H9 (cell line): ENCODE measurements at regions not wholly inside any gene's neighbourhood (a gene's known extent, or its start where the extent isn't known, plus 50 kb on each side); places are given as distances from the start of the nearest gene placed in this dataset.

Experiments
- DNase-seq: peaks from one replicate; pipeline ENCODE4 v3.0.0-alpha.2; 2017
- H2AFZ ChIP-seq: one replicate; pipeline ENCODE4 v1.6.1; 2013; ENCODE audit warnings: mild to moderate bottlenecking, low read length, control low read depth, moderate library complexity
- H2AK5ac ChIP-seq: 2 replicates; pipeline ENCODE4 v1.6.1; 2013; ENCODE audit warnings: low read length, control low read depth, mixed read lengths; ENCODE audit not compliant: insufficient read length
- H2BK120ac ChIP-seq: one replicate; pipeline ENCODE4 v1.6.1; 2013; ENCODE audit warnings: low read depth, mild to moderate bottlenecking, low read length, control low read depth, inconsistent platforms; ENCODE audit not compliant: poor library complexity, severe bottlenecking
- H2BK12ac ChIP-seq: 2 replicates; pipeline ENCODE4 v1.6.1; 2013; ENCODE audit warnings: low read length, control low read depth, mixed read lengths, low read depth; ENCODE audit not compliant: insufficient read length
- H2BK15ac ChIP-seq: 2 replicates; pipeline ENCODE4 v1.6.1; 2013; ENCODE audit warnings: low read depth, low read length, control low read depth
- H2BK20ac ChIP-seq: one replicate; pipeline ENCODE4 v1.6.1; 2013; ENCODE audit warnings: low read depth, mild to moderate bottlenecking, low read length, control low read depth, inconsistent platforms; ENCODE audit not compliant: poor library complexity, severe bottlenecking
- H2BK5ac ChIP-seq: 2 replicates; pipeline ENCODE4 v1.6.1; 2013; ENCODE audit warnings: low read length, control low read depth, mixed read lengths; ENCODE audit not compliant: insufficient read length
- H3K14ac ChIP-seq: 2 replicates; pipeline ENCODE4 v1.6.1; 2013; ENCODE audit warnings: low read length, control low read depth; ENCODE audit not compliant: insufficient read depth
- H3K18ac ChIP-seq: 2 replicates; pipeline ENCODE4 v1.6.1; 2013; ENCODE audit warnings: low read depth, mild to moderate bottlenecking, mixed read lengths, low read length, control low read depth; ENCODE audit not compliant: insufficient read length
- H3K23ac ChIP-seq: 2 replicates; pipeline ENCODE4 v1.6.1; 2013; ENCODE audit warnings: low read length, control low read depth, mixed read lengths, low read depth; ENCODE audit not compliant: insufficient read length
- H3K23me2 ChIP-seq: 2 replicates; pipeline ENCODE4 v1.6.1; 2013; ENCODE audit warnings: low read depth, mild to moderate bottlenecking, mixed read lengths, low read length, control low read depth; ENCODE audit not compliant: insufficient read length, poor library complexity, severe bottlenecking
- H3K27ac ChIP-seq: 2 replicates; pipeline ENCODE4 v1.5.1; 2013; ENCODE audit warnings: low read length, control low read depth, mixed read lengths, low read depth; ENCODE audit not compliant: insufficient read length
- H3K27me3 ChIP-seq: 2 replicates; pipeline ENCODE4 v1.6.1; 2013; ENCODE audit warnings: low read length, control low read depth, inconsistent platforms; ENCODE audit not compliant: insufficient read depth
- H3K4ac ChIP-seq: 2 replicates; pipeline ENCODE4 v1.6.1; 2013; ENCODE audit warnings: low read depth, mild to moderate bottlenecking, control low read depth, inconsistent platforms, low read length, moderate library complexity
- H3K4me1 ChIP-seq: 2 replicates; pipeline ENCODE4 v1.6.1; 2013; ENCODE audit warnings: low read length, control low read depth, inconsistent platforms; ENCODE audit not compliant: insufficient read depth
- H3K4me2 ChIP-seq: 2 replicates; pipeline ENCODE4 v1.6.1; 2013; ENCODE audit warnings: low read length, control low read depth, mixed read lengths; ENCODE audit not compliant: insufficient read length, insufficient read depth
- H3K56ac ChIP-seq: 2 replicates; pipeline ENCODE4 v1.6.1; 2013; ENCODE audit warnings: low read depth, mild to moderate bottlenecking, mixed read lengths, low read length, control low read depth; ENCODE audit not compliant: insufficient read length
- H3K79me1 ChIP-seq: 2 replicates; pipeline ENCODE4 v1.6.1; 2013; ENCODE audit warnings: low read depth, mild to moderate bottlenecking, moderate library complexity, low read length, control low read depth, inconsistent platforms; ENCODE audit not compliant: insufficient read depth, poor library complexity, severe bottlenecking
- H3K79me2 ChIP-seq: 2 replicates; pipeline ENCODE4 v1.6.1; 2013; ENCODE audit warnings: low read length, control low read depth, inconsistent platforms; ENCODE audit not compliant: insufficient read depth
- H3K9ac ChIP-seq: 2 replicates; pipeline ENCODE4 v1.6.1; 2013; ENCODE audit warnings: low read length, control low read depth, mixed read lengths; ENCODE audit not compliant: insufficient read length; ENCODE audit errors: extremely low read depth
- H3K9me3 ChIP-seq: one replicate; pipeline ENCODE4 v1.6.1; 2013; ENCODE audit warnings: low read depth, low read length, inconsistent platforms; ENCODE audit not compliant: control insufficient read depth
- H3T11ph ChIP-seq: one replicate; pipeline ENCODE4 v1.6.1; 2013; ENCODE audit warnings: mild to moderate bottlenecking, low read length, control low read depth, inconsistent platforms
- H4K20me1 ChIP-seq: one replicate; pipeline ENCODE4 v1.6.1; 2013; ENCODE audit not compliant: control insufficient read depth, insufficient read length, insufficient read depth
- H4K5ac ChIP-seq: 2 replicates; pipeline ENCODE4 v1.6.1; 2013; ENCODE audit warnings: low read depth, mild to moderate bottlenecking, mixed read lengths, low read length, control low read depth; ENCODE audit not compliant: insufficient read length
- H4K8ac ChIP-seq: replicated peaks from 2 replicates; pipeline ENCODE4 v1.6.1; 2013; ENCODE audit warnings: low read length, control low read depth, mixed read lengths, low read depth; ENCODE audit not compliant: insufficient read length
- H4K91ac ChIP-seq: 2 replicates; pipeline ENCODE4 v1.6.1; 2013; ENCODE audit warnings: low read depth, mild to moderate bottlenecking, moderate library complexity, mixed read lengths, low read length, control low read depth; ENCODE audit not compliant: insufficient read length
- H3K27ac Mint-ChIP-seq, 3 experiments: 2 replicates in 2 of 3; 3 replicates in 1 of 3; pipeline ENCODE4 v1.8.0; 2020 to 2021; ENCODE audit warnings: mixed read lengths in 3 of 3, mild to moderate bottlenecking in 1 of 3, moderate library complexity in 1 of 3
- H3K27me3 Mint-ChIP-seq: 2 replicates; pipeline ENCODE4 v1.8.0; 2021; ENCODE audit warnings: low read depth, mild to moderate bottlenecking, moderate library complexity, mixed read lengths
- H3K36me3 Mint-ChIP-seq, 3 experiments: 2 replicates in 2 of 3; 3 replicates in 1 of 3; pipeline ENCODE4 v1.8.0; 2020 to 2021; ENCODE audit warnings: low read depth in 3 of 3, mixed read lengths in 3 of 3; ENCODE audit not compliant: insufficient read depth in 1 of 3
- H3K4me1 Mint-ChIP-seq, 2 experiments: 2 replicates each; pipeline ENCODE4 v1.8.0; 2020; ENCODE audit warnings: mixed read lengths in 2 of 2
- H3K4me3 Mint-ChIP-seq, 2 experiments: 2 replicates in 1 of 2; 3 replicates in 1 of 2; pipeline ENCODE4 v1.8.0; 2020 to 2021; ENCODE audit warnings: mild to moderate bottlenecking in 2 of 2, mixed read lengths in 2 of 2, moderate library complexity in 1 of 2
- H3K9me3 Mint-ChIP-seq, 2 experiments: 2 replicates in 1 of 2; 3 replicates in 1 of 2; pipeline ENCODE4 v1.8.0; 2020; ENCODE audit warnings: mild to moderate bottlenecking in 2 of 2, mixed read lengths in 2 of 2, moderate library complexity in 1 of 2
- TF ChIP-seq, protein P1 (sequence below): fragments of 200-600 bp; sonication (generic); conservative IDR thresholded peaks from 3 replicates; pipeline ENCODE4 v1.8.0; 2021; ENCODE audit warnings: antibody characterized with exemption, mild to moderate bottlenecking

DNA sequence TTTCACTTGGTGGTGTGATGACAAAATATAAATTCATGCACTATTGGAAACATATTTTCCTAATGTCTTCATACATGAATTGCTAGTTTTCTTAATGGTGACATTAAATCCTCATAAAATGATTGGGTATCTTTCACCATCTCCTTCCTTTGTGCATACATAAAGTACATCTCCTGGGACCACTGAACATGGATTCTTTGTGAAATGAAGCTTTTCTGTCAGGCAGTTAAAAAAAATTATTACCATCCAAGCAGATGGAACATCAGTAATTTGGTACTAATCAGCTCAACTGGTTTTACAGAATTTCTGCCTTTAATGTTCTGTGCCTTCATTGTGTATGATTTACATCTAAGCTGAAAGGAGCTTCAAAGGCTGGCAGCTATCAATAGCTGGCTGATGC lies 891.7 kb upstream of the SLC10A2 start:
- H2BK12ac ChIP-seq = no peak overlapping the region
- H2BK120ac ChIP-seq = no peak overlapping the region
- no peak for DNase-seq
- H3K14ac ChIP-seq = no peak overlapping the region
- TF ChIP-seq, protein P1, sequence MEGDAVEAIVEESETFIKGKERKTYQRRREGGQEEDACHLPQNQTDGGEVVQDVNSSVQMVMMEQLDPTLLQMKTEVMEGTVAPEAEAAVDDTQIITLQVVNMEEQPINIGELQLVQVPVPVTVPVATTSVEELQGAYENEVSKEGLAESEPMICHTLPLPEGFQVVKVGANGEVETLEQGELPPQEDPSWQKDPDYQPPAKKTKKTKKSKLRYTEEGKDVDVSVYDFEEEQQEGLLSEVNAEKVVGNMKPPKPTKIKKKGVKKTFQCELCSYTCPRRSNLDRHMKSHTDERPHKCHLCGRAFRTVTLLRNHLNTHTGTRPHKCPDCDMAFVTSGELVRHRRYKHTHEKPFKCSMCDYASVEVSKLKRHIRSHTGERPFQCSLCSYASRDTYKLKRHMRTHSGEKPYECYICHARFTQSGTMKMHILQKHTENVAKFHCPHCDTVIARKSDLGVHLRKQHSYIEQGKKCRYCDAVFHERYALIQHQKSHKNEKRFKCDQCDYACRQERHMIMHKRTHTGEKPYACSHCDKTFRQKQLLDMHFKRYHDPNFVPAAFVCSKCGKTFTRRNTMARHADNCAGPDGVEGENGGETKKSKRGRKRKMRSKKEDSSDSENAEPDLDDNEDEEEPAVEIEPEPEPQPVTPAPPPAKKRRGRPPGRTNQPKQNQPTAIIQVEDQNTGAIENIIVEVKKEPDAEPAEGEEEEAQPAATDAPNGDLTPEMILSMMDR = no peak
- no peaks in the 10 kb centered on the region for H3K9me3 ChIP-seq
- H3K18ac ChIP-seq = no peak overlapping the region
- Mint-ChIP-seq H3K9me3 (no peaks in the 10 kb centered on the region), H3K27me3 (no peaks in the 10 kb centered on the region), H3K4me1 (peaks cover 0 to 3% of the 10 kb centered on the region in 2 experiments; a peak in 1 of 4 replicates), H3K36me3 (no peaks in the 10 kb centered on the region), H3K27ac (no peak overlapping the region), H3K4me3 (no peak overlapping the region)
- H3K27me3 ChIP-seq = no peaks in the 10 kb centered on the region
- H3K23me2 ChIP-seq = no peaks in the 10 kb centered on the region
- no peak overlapping the region for H2BK5ac ChIP-seq
- H3K56ac ChIP-seq = no peak overlapping the region
- H4K5ac ChIP-seq = no peak overlapping the region
- no peaks in the 10 kb centered on the region for H3K79me1 ChIP-seq
- no peak overlapping the region for H2AK5ac ChIP-seq
- H4K8ac ChIP-seq = no peak overlapping the region
- no peaks in the 10 kb centered on the region for H3K4me1 ChIP-seq
- H3K23ac ChIP-seq = no peak overlapping the region
- no peak overlapping the region for H2AFZ ChIP-seq
- no peak overlapping the region for H4K91ac ChIP-seq
- H3K4ac ChIP-seq = no peak overlapping the region
- H3T11ph ChIP-seq = no peak overlapping the region
- no peak overlapping the region for H2BK20ac ChIP-seq
- no peak overlapping the region for H3K27ac ChIP-seq
- H3K79me2 ChIP-seq = no peaks in the 10 kb centered on the region
- no peaks in the 10 kb centered on the region for H4K20me1 ChIP-seq
- H3K9ac ChIP-seq = no peak overlapping the region
- H2BK15ac ChIP-seq = no peak overlapping the region
- H3K4me2 ChIP-seq = no peak overlapping the region
